Lung (tissue), 11 donors: ENCODE measurements at regions not wholly inside any gene's neighbourhood (a gene's known extent, or its start where the extent isn't known, plus 50 kb on each side); places are given as distances from the start of the nearest gene placed in this dataset.

Experiments
- ATAC-seq: fragments of 200-7000 bp; cut with Tn5 transposase; one replicate; pipeline ENCODE4 v1.9.1; 2020; ENCODE audit warnings: moderate number of reproducible peaks; ENCODE audit not compliant: insufficient read depth, low FRiP score
- DNase-seq, 3 donors: peaks; one replicate each; pipeline ENCODE4 v3.0.0-alpha.2; 2013 to 2017
- H3K27ac ChIP-seq, 2 donors: one replicate each; pipeline ENCODE4 v1.5.1; 2013; ENCODE audit warnings: mild to moderate bottlenecking in 2 of 2, moderate library complexity in 2 of 2, control low read depth in 1 of 2, inconsistent platforms in 1 of 2, low read depth in 1 of 2, low read length in 1 of 2
- H3K27me3 ChIP-seq, 3 donors: one replicate each; pipeline ENCODE4 v1.5.1; 2013; ENCODE audit warnings: low read length in 2 of 3; ENCODE audit not compliant: control insufficient read depth in 3 of 3, insufficient read depth in 3 of 3
- H3K36me3 ChIP-seq, 4 donors: one replicate each; pipeline ENCODE4 v1.5.1; 2013; ENCODE audit warnings: low read length in 4 of 4, mild to moderate bottlenecking in 1 of 4, moderate library complexity in 1 of 4; ENCODE audit not compliant: control insufficient read depth in 4 of 4, insufficient read depth in 4 of 4
- H3K4me1 ChIP-seq, 5 donors: one replicate each; pipeline ENCODE4 v1.5.1; 2013; ENCODE audit warnings: low read length in 5 of 5, mild to moderate bottlenecking in 2 of 5, moderate library complexity in 1 of 5; ENCODE audit not compliant: control insufficient read depth in 5 of 5, insufficient read depth in 5 of 5
- H3K4me3 ChIP-seq: one replicate; pipeline ENCODE4 v1.5.1; 2013; ENCODE audit warnings: mild to moderate bottlenecking, control low read depth, moderate library complexity
- H3K9ac ChIP-seq, 2 donors: one replicate each; pipeline ENCODE4 v1.5.1; 2013; ENCODE audit warnings: low read length in 2 of 2, control low read depth in 1 of 2; ENCODE audit not compliant: insufficient read depth in 1 of 2
- H3K9me3 ChIP-seq, 4 donors: one replicate each; pipeline ENCODE4 v1.5.1; 2013; ENCODE audit warnings: low read length in 3 of 4, mild to moderate bottlenecking in 1 of 4, moderate library complexity in 1 of 4; ENCODE audit not compliant: control insufficient read depth in 4 of 4, insufficient read depth in 3 of 4
- CTCF ChIP-seq: IDR thresholded peaks from 2 replicates; pipeline ENCODE4 v1.5.1; 2012; ENCODE audit warnings: mild to moderate bottlenecking; ENCODE audit errors: control extremely low read depth, extremely low read depth
- WGBS, 2 donors: extraction: QIAGEN DNeasy Blood & Tissue Kit; methylation state at CpG; one replicate each; pipeline ENCODE4 v1.1.7; 2013; 5-methylcytosine and 5-hydroxymethylcytosine counted together
- donor health status: control.
- donor health status: control.
- donor health status: Bipolar disorder and iron deficiency.
- donor health status: healthy.
- donor health status: DM: yes; HTN: yes; CAD: no.

DNA sequence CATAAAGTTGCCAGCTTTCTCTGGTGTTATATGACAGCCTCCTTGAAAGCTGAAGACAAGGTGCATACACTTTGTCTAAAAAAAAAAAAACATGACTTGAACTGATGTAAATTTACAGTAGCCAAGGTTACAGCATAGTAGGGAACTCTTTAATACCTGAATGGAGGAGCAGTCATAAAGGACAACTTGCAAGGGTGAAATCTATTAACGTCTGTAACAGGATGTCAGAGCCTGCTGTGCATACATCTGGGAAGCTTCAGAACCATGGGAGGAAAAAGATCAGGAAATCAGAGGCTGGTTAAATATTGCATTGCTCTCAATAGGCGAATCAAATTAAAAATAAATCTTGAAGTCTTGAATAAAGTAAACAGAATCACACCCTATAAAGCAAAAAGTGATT is 484.0 kb upstream of the CTSO start:
- ATAC-seq (no peak), DNase-seq (peak in 1 of 3 donors; percentile 13)
- peaks cover 0 to 7% (median 0%) of the 10 kb centered on the region in 5 donors for H3K4me1 ChIP-seq
- H3K9ac ChIP-seq: no peak overlapping the region
- TF ChIP-seq CTCF: no peak
- H3K27ac ChIP-seq: no peak overlapping the region
- no peaks in the 10 kb centered on the region for H3K36me3 ChIP-seq
- no peaks in the 10 kb centered on the region for H3K27me3 ChIP-seq
- no peaks in the 10 kb centered on the region for H3K9me3 ChIP-seq
- no peak overlapping the region for H3K4me3 ChIP-seq
- 15 to 57% methylated on average over 2 of the region's 2 CpGs for WGBS, 2 donors

DNA sequence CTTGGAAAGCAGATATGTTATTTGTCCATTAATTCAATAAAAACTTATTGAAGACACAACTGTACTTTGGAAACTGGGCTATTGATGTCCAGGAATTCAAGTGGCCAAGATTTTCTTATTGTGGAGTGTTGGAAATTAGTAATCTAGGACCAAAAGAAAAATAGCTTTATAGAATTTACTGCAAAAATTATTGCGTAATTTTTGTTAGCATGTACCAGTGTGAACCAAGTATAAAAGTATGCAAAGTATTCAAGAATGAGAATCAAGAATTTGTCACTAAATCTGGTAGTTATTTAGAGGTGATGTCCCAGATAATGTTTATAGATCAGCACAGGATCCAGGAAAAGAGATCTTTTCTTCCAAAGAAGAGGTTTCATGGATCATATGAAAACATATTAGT is 468.9 kb upstream of the CTSO start:
- no peak overlapping the region for H3K4me3 ChIP-seq
- no peak overlapping the region for H3K27ac ChIP-seq
- no peak for DNase-seq
- TF ChIP-seq CTCF: no peak
- WGBS, 2 donors: 79% methylated on average over 1 of the region's 1 CpG
- no peaks in the 10 kb centered on the region for H3K27me3 ChIP-seq
- H3K36me3 ChIP-seq: no peaks in the 10 kb centered on the region
- no peak for ATAC-seq
- H3K9ac ChIP-seq: no peak overlapping the region
- peaks cover 0 to 4% (median 1%) of the 10 kb centered on the region in 4 donors for H3K9me3 ChIP-seq
- peaks cover 0 to 6% (median 0%) of the 10 kb centered on the region in 5 donors for H3K4me1 ChIP-seq

DNA sequence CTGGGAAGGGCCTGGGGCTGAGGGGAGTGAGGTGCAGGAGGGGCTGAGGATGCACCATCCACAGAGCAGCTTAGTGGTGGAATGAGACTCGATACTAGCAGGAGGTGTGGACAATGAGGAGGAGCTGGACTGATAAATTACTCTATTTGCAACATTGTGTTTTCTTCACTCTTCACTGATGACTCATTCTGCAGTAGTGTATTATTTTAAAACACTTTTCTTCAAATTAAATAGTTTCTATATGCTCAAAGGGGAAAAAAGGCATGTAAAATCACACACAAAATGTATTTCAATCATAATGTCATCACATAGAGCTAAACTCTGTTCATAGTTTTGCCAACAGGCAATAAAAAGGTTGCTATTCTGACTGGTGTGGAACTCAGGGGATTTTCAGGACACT is 467.0 kb upstream of the CTSO start:
- WGBS, 2 donors: 72 to 74% methylated on average over 1 of the region's 1 CpG
- no peak for ATAC-seq

More for the DNA sequence above, 467.0 kb upstream of the CTSO start:
- H3K27me3 ChIP-seq: no peaks in the 10 kb centered on the region
- H3K27ac ChIP-seq: no peak overlapping the region
- H3K36me3 ChIP-seq: no peaks in the 10 kb centered on the region
- DNase-seq: no peak
- H3K9me3 ChIP-seq: peaks cover 0 to 4% (median 1%) of the 10 kb centered on the region in 4 donors
- H3K9ac ChIP-seq: no peak overlapping the region
- no peak for TF ChIP-seq CTCF
- no peak overlapping the region for H3K4me3 ChIP-seq
- H3K4me1 ChIP-seq: peaks cover 0 to 6% (median 0%) of the 10 kb centered on the region in 5 donors
